KBM-7 (cell line): ENCODE measurements at regions not wholly inside any gene's neighbourhood (a gene's known extent, or its start where the extent isn't known, plus 50 kb on each side); places are given as distances from the start of the nearest gene placed in this dataset.

Experiments used
- DNase-seq: peaks from one replicate; pipeline ENCODE4 v3.0.0-alpha.2; 2015
- in situ Hi-C: fragments of 300-500 bp; cut with MboI; formaldehyde crosslinking; loops from 2 replicates; pipeline ENCODE4 v1.14.3; 2020; ENCODE audit warnings: low sequenced_read_pairs, low pct_unique_long_range_greater_than_20kb, mixed read lengths

GRCh38 chr5:74262544-74263207 lies 377.9 kb downstream of the ENC1 start:
- peak; percentile 4 for DNase-seq
- in situ Hi-C loops = no loop called here

- DNase-seq = no peak
- in situ Hi-C loops = no loop called here
These were observed 378.7 kb downstream of the ENC1 start for GRCh38 chr5:74261866-74262265.

- in situ Hi-C loops = no loop called here
- peak; percentile 24 for DNase-seq
These were observed 379.1 kb downstream of the ENC1 start for GRCh38 chr5:74261421-74261820.

GRCh38 chr5:74259572-74259971 lies 381.0 kb downstream of the ENC1 start:
- no peak for DNase-seq
- in situ Hi-C loops = no loop called here

GRCh38 chr5:74258314-74258665 lies 382.2 kb downstream of the ENC1 start:
- in situ Hi-C loops = no loop called here
- DNase-seq = no peak

- in situ Hi-C loops = no loop called here
These were observed 382.7 kb downstream of the ENC1 start for GRCh38 chr5:74257645-74258313.

GRCh38 chr5:74257060-74257527 lies 383.4 kb downstream of the ENC1 start:
- peak; percentile 4 for DNase-seq
- in situ Hi-C loops = no loop called here

More at GRCh38 chr5:74257645-74258313, 382.7 kb downstream of the ENC1 start:
- DNase-seq = peak; percentile 89

GRCh38 chr5:74255692-74256392 lies 384.7 kb downstream of the ENC1 start:
- in situ Hi-C loops = no loop called here
- no peak for DNase-seq

- in situ Hi-C loops = no loop called here
- DNase-seq = no peak
These were observed 386.3 kb downstream of the ENC1 start for GRCh38 chr5:74254257-74254656.

- in situ Hi-C loops = no loop called here
- no peak for DNase-seq
These were observed 388.5 kb downstream of the ENC1 start for GRCh38 chr5:74252044-74252443.

- DNase-seq = peak; percentile 98
- in situ Hi-C loops = no loop called here
These were observed 389.1 kb downstream of the ENC1 start for GRCh38 chr5:74251141-74252035.

GRCh38 chr5:74250304-74251102 lies 390.0 kb downstream of the ENC1 start:
- DNase-seq = no peak
- in situ Hi-C loops = no loop called here

- DNase-seq = no peak
- in situ Hi-C loops = no loop called here
These were observed 392.0 kb downstream of the ENC1 start for GRCh38 chr5:74248576-74248975.

- in situ Hi-C loops = no loop called here
- DNase-seq = no peak
These were observed 396.1 kb downstream of the ENC1 start for GRCh38 chr5:74244406-74244805.

- in situ Hi-C loops = no loop called here
- DNase-seq = no peak
These were observed 396.9 kb downstream of the ENC1 start for GRCh38 chr5:74243634-74244033.

- in situ Hi-C loops = no loop called here
- DNase-seq = no peak
These were observed 398.0 kb downstream of the ENC1 start for GRCh38 chr5:74242516-74242915.

- DNase-seq = no peak
- in situ Hi-C loops = no loop called here
These were observed 398.8 kb downstream of the ENC1 start for GRCh38 chr5:74241751-74242140.
